SH-SY5Y (cell line): ENCODE measurements at regions not wholly inside any gene's neighbourhood (a gene's known extent, or its start where the extent isn't known, plus 50 kb on each side); places are given as distances from the start of the nearest gene placed in this dataset.

Experiments
- GATA2 ChIP-seq: IDR thresholded peaks from 2 replicates; pipeline ENCODE4 v1.6.1; 2011; ENCODE audit warnings: mild to moderate bottlenecking, low read depth, low read length
- GATA3 ChIP-seq: IDR thresholded peaks from 2 replicates; pipeline ENCODE4 v1.6.1; 2011; ENCODE audit warnings: low read depth, mild to moderate bottlenecking, low read length, moderate library complexity

DNA sequence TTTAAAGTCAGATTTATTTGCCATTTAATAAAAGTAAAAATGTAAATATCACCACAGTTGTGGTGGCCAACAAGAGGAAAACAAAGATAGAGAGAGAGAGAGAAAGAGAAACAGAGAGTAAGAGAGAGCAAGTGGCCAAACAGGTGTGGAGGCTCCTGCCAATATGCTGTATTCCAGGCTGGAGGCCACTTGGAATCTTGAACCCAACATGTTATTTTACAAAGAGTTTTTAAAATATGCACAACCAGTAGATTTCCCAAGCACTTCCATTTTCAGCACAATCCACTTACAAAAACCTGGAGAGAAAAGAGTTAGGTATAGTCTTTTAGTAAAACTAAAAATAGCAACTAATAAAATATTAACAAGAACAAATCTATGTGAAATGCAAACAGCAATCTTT lies 1323.1 kb upstream of the CITED2 start:
- TF ChIP-seq GATA3 (no peak), GATA2 (no peak)
